GM10248 (cell line): ENCODE measurements at regions not wholly inside any gene's neighbourhood (a gene's known extent, or its start where the extent isn't known, plus 50 kb on each side); places are given as distances from the start of the nearest gene placed in this dataset.

ENCODE experiments used
- CTCF ChIA-PET: fragments of 300-600 bp; sonication (Branson Sonifier 250); formaldehyde crosslinking; extraction: SDS; loops from one replicate; lab custom pipeline; 2021; ENCODE audit warnings: antibody characterized with exemption; lab: Yijun Ruan, JAX
- POLR2A ChIA-PET: fragments of 350-650 bp; sonication (Branson Sonifier 250); formaldehyde crosslinking; extraction: SDS; loops from one replicate; lab custom pipeline; 2020; ENCODE audit warnings: antibody characterized with exemption; lab: Yijun Ruan, JAX
- DNase-seq: peaks from one replicate; pipeline ENCODE4 v3.0.0; 2012; ENCODE audit errors: extremely low spot score
- TF ChIP-seq, protein P1 (sequence below): IDR thresholded peaks from 2 replicates; pipeline ENCODE4 v1.5.1; 2012; ENCODE audit warnings: mild to moderate bottlenecking, low read depth; ENCODE audit errors: extremely low read depth, missing control alignments, control extremely low read depth

DNA sequence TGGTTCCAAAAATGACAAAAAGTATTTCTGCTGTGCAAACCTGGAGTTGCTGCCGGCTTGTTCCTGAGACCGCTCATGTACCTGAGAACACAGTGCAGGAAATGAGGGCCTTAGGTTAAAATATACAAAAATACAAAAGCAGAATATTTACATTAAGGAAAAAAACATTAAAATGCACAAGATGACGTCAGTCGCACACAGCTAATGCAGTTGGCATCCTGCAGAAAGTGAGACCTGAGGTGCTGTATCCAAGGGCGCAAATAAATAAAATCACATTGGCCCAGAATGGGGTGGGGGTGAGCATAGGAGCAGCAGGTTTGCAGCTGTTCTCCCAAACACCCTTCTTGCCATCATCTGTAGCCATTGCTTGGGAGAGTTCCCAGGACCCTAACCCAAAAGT, 310.6 kb upstream of the BTBD3 start:
- ChIA-PET CTCF (no interaction called here), POLR2A (no interaction called here)
- DNase-seq: no peak
- TF ChIP-seq, protein P1, sequence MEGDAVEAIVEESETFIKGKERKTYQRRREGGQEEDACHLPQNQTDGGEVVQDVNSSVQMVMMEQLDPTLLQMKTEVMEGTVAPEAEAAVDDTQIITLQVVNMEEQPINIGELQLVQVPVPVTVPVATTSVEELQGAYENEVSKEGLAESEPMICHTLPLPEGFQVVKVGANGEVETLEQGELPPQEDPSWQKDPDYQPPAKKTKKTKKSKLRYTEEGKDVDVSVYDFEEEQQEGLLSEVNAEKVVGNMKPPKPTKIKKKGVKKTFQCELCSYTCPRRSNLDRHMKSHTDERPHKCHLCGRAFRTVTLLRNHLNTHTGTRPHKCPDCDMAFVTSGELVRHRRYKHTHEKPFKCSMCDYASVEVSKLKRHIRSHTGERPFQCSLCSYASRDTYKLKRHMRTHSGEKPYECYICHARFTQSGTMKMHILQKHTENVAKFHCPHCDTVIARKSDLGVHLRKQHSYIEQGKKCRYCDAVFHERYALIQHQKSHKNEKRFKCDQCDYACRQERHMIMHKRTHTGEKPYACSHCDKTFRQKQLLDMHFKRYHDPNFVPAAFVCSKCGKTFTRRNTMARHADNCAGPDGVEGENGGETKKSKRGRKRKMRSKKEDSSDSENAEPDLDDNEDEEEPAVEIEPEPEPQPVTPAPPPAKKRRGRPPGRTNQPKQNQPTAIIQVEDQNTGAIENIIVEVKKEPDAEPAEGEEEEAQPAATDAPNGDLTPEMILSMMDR: no peak

DNA sequence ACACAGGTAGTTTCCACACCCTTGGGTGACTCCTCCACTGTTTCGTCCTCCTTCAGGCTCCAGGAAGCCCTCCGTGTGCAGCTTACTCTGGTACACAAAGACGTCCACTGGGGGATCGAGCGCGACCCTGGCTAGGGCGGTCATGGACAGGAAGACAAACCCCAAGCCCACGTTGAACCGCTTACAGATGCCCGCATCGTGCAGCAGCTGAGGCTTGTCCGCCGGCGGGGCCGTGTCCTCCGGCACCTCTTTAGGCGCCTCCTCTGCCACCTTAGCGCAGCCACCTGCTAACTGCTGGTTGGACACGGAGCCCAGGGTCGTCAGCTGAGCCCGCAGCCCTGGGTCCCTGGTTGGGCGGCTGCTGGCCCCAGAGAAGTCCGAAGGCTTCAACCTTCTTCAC, 309.0 kb upstream of the BTBD3 start:
- DNase-seq: no peak
- CTCF ChIA-PET: no interaction called here
- POLR2A ChIA-PET: no interaction called here
- TF ChIP-seq, protein P1: no peak

DNA sequence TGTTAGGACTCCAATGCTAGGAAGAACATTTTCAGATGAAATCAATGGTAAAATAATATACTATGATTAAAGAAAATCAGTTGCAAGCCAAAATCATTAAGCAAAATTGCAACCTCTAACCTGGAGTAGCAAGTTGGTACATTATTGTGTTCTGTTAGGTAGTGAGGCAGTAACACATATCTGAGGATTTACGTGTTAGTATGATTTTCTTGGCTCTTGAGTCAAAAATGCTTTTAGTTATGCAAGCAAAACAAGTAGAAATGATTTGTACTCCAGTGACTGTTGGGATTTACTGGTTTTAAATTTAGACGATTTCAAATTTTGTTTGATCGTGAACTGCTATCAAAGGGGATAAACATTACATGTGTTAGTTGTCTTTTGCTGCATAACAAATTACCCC, 293.0 kb upstream of the BTBD3 start:
- ChIA-PET POLR2A (no interaction called here), CTCF (no interaction called here)
- no peak for DNase-seq
- TF ChIP-seq, protein P1: no peak

DNA sequence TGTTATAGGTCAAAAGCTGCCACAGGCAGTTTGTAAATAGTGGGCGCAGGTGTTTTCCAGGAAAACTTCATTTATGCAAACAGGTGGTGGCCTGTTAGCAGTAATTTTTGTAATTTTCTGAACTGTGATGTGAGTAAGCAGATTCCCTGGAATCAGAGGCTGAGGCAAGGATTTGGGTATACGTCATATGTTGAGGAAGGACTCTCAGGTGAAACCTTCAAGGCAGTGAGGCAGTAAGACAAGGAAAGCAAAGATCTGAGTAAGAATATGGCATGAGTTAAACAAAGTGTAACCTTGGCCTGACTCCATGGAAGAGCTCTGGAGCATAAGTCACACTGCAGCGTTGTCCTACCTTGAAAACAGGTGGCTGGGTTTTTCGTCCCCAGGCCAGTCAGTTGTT, 291.1 kb upstream of the BTBD3 start:
- CTCF ChIA-PET: interaction anchor here (1.1 kb wide), 1 partner anchor 9 kb away, joined by 3 read pairs; no protein-coding TSS in a partner anchor
- no peak for DNase-seq
- TF ChIP-seq, protein P1: no peak
- POLR2A ChIA-PET: no interaction called here

DNA sequence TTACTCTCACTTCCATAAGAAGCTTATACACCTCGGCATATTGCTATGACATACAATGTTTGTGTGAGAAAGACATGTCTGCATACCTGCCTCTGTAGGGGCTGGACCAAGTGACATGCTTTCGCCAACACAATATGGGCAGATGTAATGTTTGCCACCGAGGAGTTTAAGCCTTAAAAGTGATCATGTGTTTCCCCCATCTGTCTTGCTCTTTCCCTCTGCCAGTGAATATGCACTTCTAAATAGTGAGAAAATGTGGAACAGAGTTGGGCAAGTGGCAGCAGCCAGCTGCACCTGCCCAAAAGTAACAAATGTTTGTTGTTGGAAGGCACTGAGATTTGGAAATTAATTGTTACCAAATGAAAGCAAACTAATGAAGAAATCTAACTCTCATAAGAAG, 274.8 kb upstream of the BTBD3 start:
- POLR2A ChIA-PET: no interaction called here
- no peak for DNase-seq
- CTCF ChIA-PET: no interaction called here
- TF ChIP-seq, protein P1: no peak

DNA sequence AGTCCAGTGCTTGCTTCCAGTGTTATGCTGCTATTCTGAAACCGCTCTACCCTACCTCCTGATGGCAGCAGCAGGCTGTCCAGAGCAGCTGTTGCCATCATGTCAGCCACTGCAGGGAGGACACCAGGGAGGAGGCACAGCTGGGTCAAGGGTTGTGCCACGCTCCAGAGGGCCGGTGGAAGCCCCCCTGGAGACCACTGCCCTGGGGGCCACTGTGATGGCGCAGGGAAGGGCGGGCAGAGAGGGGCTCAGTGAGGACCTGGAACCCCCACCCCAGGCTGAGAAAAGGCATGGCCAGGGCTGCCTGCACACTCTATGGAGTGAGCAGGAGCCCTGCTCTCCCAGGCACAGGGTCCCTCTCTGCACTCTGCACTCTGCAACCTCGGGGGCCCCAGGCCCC, 271.3 kb upstream of the BTBD3 start:
- DNase-seq: no peak
- ChIA-PET CTCF (no interaction called here), POLR2A (no interaction called here)
- TF ChIP-seq, protein P1: no peak

DNA sequence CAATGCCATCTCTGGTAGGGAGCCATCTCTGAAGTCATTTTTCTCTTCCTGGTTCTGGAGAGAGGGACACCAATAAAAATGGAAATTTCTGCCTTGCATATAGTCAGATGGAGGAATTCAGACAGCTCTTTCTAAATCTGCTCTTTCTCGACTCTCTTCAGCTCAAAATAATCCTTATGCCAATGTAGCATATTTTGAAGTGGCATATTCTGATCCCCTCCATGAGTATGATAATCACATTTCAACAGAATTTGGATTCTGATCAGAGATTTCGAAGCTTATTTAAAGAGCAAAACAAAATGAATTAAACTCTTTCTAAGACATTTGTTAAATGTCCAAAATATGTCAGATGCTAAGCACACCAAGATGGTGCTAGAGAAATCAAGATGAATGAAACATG, 267.1 kb upstream of the BTBD3 start:
- CTCF ChIA-PET: no interaction called here
- DNase-seq: no peak
- TF ChIP-seq, protein P1: no peak
- POLR2A ChIA-PET: no interaction called here
